Forelimb muscle (tissue), 1 donor: ENCODE measurements at regions not wholly inside any gene's neighbourhood (a gene's known extent, or its start where the extent isn't known, plus 50 kb on each side); places are given as distances from the start of the nearest gene placed in this dataset.
"Not testable (repeated sequence)": the region's sequence is repeated elsewhere in the genome, so short reads cannot be mapped to it uniquely, and the experiment has no call there.

ENCODE experiments used
- DNase-seq: peaks from one replicate; pipeline ENCODE4 v3.0.0-alpha.2; 2013; ENCODE audit warnings: low read depth

GRCh38 chr5:4555725-4556285, 584.3 kb upstream of the ADAMTS16 start:
- DNase-seq: no peak

DNA sequence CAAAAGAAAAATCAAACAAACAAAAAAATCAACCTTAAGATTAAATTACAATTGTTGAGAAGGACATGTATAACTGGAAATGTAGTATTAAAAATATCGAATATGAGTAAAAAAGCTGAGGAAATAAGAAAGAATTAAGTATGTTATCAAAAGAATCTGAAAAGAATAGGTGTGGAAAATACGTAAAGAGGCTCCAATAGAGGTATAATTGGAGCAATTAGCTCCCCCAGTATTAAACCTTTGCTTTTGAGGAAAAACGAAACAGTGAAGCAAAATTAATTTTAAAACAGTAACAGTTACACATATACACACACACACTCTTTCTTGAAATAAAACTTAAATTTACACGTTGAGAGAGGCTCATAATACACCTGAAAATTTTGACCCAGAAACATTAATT, 578.7 kb upstream of the ADAMTS16 start:
- DNase-seq: no peak

- DNase-seq: no peak
These were observed 576.7 kb upstream of the ADAMTS16 start for GRCh38 chr5:4563400-4563799.

GRCh38 chr5:4570047-4570995, 569.8 kb upstream of the ADAMTS16 start:
- DNase-seq: no peak

GRCh38 chr5:4571248-4571948, 568.7 kb upstream of the ADAMTS16 start:
- no peak for DNase-seq

- DNase-seq: peak; percentile 52
These were observed 567.6 kb upstream of the ADAMTS16 start for GRCh38 chr5:4572311-4573100.

DNA sequence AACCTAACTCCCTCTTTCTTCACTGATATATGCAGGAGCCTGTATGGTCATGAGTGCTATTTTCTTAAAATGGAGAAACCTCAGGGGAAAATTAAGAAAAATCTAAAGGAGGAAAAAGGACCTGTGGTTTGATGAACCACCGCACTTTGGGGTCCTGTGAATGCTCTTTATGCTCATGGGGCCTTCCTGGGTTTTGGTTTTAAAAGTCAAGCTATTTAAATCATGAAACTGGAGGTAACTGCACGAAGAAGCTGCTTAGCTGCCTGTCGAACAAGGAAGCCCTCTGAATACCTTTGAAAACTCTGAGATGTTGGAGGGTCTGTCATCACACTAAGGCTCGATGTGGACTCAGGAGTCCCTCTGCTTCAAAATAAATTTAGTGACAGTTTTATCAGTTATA, 564.5 kb upstream of the ADAMTS16 start:
- DNase-seq: no peak

- DNase-seq: peak; percentile 70
These were observed 563.9 kb upstream of the ADAMTS16 start for GRCh38 chr5:4576161-4576748.

DNA sequence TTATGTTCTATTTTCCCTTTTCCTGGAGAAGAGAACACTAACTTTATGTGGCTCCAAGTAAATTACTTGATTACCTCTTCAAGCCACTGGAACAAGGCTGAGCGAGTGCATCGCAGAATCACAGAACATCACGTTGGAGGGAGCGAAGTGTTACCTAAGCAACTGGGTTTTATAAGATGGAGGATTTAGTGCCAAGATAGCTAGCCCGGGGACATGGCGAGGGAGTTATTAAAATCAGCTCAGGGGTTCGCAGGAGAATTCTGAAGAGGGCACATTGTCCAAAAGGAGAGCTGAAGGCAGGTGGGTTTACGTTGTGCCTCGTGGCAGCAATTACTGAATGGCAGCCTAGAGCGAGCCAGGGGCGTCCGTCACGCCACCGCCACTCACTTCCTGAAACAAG, 563.2 kb upstream of the ADAMTS16 start:
- DNase-seq: no peak

- no peak for DNase-seq
These were observed 560.5 kb upstream of the ADAMTS16 start for GRCh38 chr5:4579679-4580078.

- no peak for DNase-seq
These were observed 559.4 kb upstream of the ADAMTS16 start for GRCh38 chr5:4580772-4581171.

DNA sequence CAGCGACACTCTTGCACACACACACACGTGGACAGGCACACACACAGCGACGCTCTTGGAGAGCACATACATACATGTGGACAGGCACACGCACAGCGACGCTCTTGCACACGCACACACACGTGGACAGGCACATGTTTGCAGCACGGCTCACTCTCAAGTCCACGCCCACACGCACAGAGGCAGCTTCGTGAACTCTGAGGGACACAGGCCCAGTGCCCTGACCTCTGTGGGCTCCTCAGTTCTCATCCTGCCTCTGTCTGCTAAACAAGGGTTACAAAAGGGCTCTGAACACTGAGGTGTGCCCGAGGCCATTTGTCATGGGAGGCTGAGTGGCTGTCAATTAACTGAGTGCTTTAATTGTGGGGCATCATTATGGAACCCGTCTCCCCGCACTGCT, 558.8 kb upstream of the ADAMTS16 start:
- DNase-seq: no peak

DNA sequence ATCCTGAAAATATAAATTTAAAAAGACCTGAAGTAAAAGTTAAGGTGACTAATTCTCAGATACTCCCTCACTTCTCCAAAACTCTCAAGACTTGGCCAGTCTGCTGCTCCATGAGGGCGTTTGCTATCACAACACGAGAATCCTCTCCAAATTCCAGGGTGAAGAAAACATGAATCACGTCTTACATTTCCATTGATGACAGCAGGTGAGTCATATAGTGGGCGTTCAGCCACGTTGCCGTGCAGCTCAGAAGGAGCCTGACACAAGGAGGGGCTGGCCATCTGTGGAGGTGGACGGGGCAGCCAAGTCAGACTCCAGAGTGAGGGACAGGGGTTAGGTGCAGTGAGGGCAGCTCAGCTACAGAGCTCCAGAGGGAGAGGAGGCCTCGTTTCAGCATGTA, 555.1 kb upstream of the ADAMTS16 start:
- DNase-seq: no peak

- DNase-seq: no peak
These were observed 526.7 kb upstream of the ADAMTS16 start for GRCh38 chr5:4613440-4613839.

DNA sequence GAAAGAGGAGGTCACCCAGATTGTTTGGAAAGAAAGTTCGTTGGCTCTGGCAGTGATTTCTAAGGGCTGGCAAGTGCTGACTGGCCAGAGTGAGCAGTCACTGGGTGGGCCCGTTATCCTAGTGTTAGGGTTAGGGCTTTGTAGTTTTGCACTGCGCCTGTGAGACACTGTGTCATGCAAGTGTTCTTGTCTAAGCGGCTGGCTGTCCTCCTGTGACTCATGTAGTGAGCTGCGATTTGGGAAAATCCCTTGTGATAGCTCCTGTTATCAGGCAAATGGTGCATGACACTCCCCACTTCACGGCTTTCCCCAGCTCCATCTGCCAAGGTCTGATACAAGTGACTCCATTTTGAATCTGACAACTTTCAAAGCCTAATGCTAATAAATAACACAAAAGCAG, 526.0 kb upstream of the ADAMTS16 start:
- DNase-seq: no peak

DNA sequence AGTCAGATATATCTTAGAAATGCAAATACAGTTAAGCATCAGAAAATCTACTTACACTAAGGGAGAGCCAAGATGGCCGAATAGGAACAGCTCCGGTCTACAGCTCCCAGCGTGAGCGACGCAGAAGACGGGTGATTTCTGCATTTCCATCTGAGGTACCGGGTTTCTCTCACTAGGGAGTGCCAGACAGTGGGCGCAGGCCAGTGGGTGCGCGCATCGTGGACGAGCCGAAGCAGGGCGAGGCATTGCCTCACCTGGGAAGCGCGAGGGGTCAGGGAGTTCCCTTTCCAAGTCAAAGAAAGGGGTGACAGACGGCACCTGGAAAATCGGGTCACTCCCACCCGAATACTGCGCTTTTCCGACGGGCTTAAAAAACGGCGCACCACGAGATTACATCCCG, 524.8 kb upstream of the ADAMTS16 start:
- not testable (repeated sequence) for DNase-seq

DNA sequence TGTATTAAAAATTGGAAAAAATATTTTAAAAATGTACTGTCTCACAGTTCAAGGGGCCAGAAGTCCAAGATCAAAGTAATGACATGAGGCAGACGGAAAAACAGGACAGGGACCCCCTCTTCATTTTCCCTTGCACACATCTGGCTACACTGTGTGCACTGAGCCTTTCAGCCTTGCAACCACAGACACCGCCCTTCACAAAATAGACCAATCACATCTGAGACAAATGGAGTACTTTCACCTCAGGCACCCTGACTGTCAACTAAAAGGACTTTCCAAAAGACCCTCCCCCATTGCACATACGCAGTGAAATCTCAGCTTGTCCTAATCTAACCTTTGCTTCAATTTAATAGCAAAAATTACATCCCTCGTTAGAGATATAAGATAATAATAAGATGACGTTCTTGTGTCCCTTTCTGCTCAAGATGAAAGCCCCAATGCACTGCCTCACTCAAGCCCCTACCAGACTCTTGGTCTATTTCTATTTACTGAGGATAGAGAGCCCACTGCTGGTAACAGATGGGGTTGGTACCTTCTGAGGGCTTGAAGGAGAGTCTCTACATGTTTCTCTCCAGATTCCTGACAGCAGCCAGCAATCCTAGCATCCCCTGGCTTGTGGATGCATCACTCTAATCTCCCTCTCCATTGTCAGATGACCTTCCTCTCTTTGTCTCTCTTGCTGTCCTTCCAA, 514.8 kb upstream of the ADAMTS16 start:
- DNase-seq: no peak

DNA sequence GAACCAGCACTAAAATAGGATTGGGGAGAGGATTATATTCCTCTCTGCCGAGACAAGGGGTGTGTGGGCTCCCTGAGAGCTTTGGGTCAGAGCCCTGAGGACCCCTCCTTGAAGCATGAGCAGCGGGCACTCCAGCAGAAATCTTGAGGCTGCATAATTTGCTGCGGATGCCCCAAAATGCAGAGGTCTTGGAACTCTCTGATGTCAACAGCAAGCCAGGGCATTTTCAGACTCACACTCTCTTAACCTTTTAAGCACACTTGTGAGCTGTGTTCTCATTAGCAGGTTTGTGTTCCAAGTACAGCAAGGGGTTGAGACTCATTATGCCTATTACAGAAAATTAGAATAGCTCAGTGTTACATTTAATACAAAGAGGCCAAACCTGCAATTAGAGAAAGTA, 513.0 kb upstream of the ADAMTS16 start:
- DNase-seq: no peak

DNA sequence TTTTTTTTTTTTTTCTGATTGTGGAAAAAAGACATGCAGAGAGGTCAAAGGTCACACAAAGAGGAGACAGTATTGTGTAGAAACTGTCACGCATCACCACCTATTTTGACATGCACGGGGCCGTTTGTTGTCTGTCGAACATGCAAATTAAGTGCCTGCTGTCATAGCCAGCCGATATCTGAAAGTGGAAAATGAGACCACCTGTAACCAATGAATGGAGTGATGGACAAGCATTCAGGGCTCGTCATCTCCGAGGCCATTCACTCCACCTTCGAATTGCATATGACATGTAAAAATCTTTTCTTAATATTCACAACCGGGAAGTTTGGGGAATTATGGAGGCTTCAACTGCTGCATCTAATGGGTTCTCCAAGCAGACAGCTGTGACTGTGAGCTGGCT, 512.2 kb upstream of the ADAMTS16 start:
- no peak for DNase-seq

DNA sequence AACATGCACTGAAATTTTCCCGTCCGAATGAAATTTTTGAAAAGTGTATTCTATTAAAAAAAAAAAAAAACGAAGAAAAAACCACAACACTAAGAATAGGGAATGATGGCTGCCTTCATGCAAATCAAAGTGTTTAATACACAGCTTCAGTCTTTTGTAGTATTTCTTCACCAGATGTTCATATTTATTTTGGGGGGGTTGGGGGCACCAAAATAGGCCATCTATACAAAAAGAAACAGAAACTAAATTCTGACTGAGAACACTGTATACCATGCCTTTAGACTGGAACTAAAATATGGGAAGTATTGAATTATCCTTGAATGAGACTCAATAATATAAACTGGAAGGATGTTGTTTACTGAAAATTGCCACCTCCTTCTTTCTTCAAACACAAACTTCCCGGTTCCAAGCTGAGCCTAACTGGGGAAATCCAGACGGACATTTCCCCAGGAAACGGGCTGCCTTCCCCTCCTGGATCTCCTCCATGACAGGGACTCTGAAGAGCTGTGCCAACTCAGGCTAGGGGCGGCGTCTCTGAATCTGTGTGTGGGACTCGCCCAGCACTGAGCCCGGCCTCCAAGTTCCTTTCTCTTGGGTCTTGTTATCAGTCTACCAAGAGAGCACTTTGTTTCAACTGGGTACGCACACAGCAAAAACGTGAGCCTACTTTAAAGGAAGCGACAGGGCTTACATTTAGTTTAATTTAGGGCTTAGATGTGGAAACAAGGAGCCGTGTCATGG, 511.3 kb upstream of the ADAMTS16 start:
- DNase-seq: no peak
